ENCODE measurements at regions not wholly inside any gene's neighbourhood (a gene's known extent, or its start where the extent isn't known, plus 50 kb on each side); places are given as distances from the start of the nearest gene placed in this dataset.

GRCh38 chr10:120386896-120387295 is 70.1 kb upstream of the PLPP4 start:
- DNase-seq = no peak

GRCh38 chr10:120387326-120387725 is 69.7 kb upstream of the PLPP4 start:
- no peak for DNase-seq

- no peak for DNase-seq
Observed at GRCh38 chr10:120392245-120392644, 64.8 kb upstream of the PLPP4 start.

- no peak for DNase-seq
Observed at GRCh38 chr10:120392671-120393079, 64.4 kb upstream of the PLPP4 start.

DNA sequence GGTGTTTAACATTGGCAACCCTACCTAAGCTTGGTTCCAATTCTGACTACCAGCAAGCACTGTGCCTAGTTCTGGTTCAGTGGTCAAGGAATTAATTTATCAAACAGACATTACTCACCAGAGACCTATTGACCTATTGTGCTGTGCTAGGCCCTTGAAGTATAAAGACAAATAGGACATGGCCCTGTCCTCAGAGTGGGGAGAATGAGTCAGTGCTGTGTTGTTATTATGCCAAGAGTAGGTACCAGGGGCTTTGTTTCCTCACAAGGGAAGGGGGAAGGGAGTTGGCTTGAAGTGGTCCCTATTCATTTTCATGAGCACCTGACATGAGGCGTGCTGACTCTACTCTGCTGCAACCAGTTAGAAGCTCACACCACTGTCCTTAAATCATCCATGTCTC is 62.6 kb upstream of the PLPP4 start:
- DNase-seq = no peak

- no peak for DNase-seq
Observed at GRCh38 chr10:120396228-120396627, 60.8 kb upstream of the PLPP4 start.

DNA sequence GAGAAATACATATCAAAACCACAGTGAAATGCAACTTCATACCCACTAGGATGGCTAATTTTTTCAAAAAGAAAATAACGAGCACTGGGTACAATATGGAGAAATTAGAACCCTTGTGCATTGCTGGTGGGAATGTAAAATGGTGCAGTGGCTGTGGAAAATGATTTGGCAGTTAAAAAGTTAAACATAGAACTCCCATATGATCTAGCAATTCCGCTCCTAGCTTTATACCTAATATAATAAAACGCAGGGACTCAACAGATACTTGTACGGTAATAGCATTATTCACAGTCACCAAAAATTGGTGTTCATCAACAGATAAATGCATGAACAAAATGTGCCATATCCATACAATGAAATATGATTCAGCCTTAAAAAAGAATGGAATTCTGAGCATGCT is 58.8 kb upstream of the PLPP4 start:
- no peak for DNase-seq

DNA sequence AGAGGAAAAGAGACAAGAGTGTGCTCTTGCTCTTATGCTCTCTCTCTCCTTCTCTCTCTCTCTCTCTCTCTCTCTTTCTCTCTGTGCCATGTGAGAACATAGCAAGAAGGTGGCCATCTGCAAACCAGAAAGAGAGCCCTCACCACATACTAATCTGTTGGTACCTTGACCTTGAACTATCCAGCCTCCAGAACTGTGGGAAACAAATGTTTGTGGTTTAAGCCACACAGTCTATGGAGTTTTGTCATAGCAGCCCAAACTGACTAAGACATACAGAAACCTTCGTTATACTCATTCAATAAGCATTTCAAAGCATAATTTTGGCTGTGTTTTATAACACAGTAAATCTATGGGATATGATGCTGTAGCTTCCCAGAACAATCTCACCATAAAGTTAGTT is 56.4 kb upstream of the PLPP4 start:
- DNase-seq = no peak

GRCh38 chr10:120402147-120402766 is 54.8 kb upstream of the PLPP4 start:
- DNase-seq = no peak

DNA sequence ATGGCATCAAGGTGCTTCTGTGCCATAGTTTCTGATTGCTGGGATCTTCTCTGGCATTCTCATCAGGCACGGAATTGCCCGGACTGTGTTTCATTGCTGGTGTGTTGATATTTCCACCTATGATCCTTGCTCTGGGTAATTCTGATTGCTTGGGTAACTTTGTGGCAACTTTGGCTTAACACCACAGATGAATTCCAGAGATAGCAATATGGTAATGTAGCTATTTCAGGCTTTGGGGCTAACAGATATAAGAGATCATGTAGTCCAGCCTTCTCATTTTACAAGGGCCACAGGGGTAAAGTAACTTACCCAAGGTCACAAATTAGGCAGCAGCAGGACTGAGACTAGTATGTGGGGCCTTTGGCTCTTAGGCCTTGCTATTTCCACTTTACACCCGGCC is 53.9 kb upstream of the PLPP4 start:
- no peak for DNase-seq

GRCh38 chr10:120406376-120406775 is 50.7 kb upstream of the PLPP4 start:
- DNase-seq = no peak
